Renal cortex interstitium (tissue), 11 donors: ENCODE measurements at regions not wholly inside any gene's neighbourhood (a gene's known extent, or its start where the extent isn't known, plus 50 kb on each side); places are given as distances from the start of the nearest gene placed in this dataset.

Source experiments
- DNase-seq, 11 donors: peaks; one replicate each; pipeline ENCODE4 v3.0.0-alpha.2; 2013; ENCODE audit warnings: low read depth in 9 of 11, low spot score in 4 of 11; ENCODE audit errors: extremely low read depth in 1 of 11

- no peak for DNase-seq
Observed at GRCh38 chr11:114758627-114759026, 80.3 kb downstream of the NXPE2 start.

DNA sequence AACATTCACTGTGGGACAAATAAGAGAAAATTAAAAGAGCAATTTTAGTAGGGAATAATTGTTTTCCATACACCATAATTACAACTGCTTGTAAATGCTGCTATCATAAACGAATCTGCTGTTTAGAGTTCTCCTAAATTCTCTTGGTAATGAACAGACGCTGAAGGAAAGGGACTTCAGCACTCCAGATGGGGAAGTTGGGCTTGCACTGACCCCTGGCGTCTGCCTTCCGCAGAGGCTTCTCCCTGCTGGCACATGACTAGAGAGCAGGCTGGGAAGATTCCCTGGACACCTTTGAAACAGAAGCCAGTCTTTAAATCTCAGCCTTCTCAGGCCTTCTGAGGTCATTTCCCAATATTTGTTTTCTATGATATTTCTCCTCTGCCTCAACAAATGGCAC is 84.1 kb downstream of the NXPE2 start:
- DNase-seq, result peak; percentile 37 to 68 (median 52)

DNA sequence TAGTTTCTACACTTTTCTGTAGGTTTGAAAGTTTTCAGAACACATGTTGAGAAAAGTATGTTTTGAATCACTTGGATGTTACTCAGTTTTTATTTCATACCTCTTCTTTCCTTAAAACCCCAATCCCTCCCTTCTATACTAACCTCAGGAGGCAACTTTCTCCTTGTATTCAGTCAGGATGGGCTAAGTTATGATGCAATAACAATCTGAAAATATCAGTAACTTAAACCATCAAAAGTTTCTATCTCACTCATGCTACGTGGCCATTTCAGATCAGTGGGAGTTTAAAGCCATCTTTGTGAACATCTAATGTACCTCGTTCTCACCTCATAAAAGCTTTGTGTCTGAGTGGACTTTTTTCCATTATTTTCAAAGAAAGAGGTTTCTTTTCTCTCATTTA is 86.2 kb downstream of the NXPE2 start:
- DNase-seq, result no peak

- DNase-seq, result no peak
Observed at GRCh38 chr11:114771172-114771571, 92.8 kb downstream of the NXPE2 start.

GRCh38 chr11:114773541-114774338 is 95.4 kb downstream of the NXPE2 start:
- no peak for DNase-seq

GRCh38 chr11:114774599-114775361 is 96.5 kb downstream of the NXPE2 start:
- peak; percentile 59 to 84 (median 71) for DNase-seq

GRCh38 chr11:114775875-114776621 is 97.7 kb downstream of the NXPE2 start:
- DNase-seq, result no peak

DNA sequence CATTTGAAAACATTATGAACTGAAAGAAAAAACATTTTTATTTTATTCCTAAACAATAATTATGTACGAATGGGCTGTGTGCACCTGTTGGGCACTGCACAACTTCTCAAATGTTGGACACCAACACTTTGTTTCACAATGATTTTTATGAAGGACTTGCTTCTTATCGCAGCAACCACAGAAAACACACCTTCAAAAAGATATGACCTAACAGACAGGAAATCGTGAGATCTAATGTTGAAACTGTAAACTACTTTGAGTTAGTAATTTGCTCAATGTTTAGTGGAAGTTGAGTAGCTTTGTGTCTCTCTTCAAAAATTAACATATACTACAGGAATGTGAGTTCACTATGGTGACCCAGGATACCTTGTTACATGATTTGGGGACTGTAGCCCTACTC is 98.6 kb downstream of the NXPE2 start:
- DNase-seq, result no peak

- no peak for DNase-seq
Observed at GRCh38 chr11:114779189-114779588, 100.9 kb downstream of the NXPE2 start.

DNA sequence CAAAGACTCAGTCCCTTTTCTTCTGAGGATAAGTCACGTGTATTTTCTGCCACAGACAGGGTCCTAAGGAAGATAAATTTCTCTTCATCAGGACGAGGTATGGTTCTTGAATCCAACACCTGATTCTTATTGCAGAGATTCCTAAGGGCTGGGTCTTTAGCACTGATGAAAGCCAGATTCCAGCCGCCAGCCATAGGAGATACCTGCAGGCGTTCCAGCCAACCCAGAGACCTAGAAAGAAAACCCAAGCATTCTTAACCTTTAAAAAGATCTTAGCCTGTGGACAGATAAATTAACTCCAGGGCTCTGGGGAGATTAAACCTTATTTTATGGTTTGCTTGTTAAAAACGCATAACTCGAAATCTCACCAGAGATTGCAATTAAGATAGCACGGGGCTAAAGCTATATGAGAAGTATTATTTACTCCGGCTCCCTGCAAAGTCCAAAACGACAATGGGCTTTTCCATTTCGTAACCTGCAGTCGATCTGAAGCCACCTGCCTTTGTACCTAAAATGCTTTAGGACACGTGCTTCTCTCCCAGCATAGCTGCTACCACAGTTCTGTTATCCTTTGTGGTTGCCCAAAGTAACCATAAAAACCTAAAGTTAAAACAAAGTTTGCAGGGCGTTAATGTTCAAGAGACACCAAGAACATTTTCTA is 104.5 kb downstream of the NXPE2 start:
- DNase-seq, result no peak

- DNase-seq, result no peak
Observed at GRCh38 chr11:114783805-114784204, 105.5 kb downstream of the NXPE2 start.

DNA sequence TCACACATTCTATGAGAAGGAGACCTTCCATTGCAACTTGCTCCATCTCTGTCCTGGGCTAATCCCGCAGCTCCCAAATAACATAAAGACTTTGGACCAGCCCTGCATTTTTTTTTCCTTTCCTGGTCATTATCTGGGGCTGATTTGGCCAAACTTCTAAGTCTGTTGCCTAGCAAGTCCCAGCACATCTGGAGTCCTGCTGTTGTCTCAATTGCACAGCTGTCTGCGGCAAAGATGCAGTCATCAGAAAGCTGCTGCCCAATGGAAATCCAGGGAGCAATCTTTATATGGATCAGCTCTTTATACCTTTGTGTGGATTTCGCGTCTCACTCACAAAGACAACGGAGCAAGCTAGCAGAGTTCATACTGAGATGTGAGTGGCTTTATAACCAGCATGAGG is 105.9 kb downstream of the NXPE2 start:
- DNase-seq, result no peak

GRCh38 chr11:114784891-114785290 is 106.6 kb downstream of the NXPE2 start:
- no peak for DNase-seq

GRCh38 chr11:114785820-114786219 is 107.5 kb downstream of the NXPE2 start:
- no peak for DNase-seq

DNA sequence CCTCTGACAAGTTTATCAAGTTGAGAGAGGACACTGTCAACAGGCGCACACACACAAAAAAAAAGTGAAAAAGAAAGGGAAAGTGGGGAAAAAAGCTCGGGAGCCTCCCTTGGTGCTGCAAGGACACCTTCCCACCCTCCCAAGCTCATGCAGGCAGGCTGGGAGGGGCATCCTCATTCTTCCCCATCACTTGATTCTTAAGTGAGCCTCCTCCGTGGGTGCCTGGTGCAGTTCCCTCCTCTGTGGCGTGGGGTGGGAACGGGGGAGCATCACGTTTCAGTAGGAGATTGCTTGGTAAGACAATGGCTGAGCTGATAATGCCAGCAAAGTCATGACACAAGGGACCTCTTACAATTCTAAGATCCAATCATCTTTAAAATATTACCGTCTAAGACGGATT is 108.8 kb downstream of the NXPE2 start:
- no peak for DNase-seq

DNA sequence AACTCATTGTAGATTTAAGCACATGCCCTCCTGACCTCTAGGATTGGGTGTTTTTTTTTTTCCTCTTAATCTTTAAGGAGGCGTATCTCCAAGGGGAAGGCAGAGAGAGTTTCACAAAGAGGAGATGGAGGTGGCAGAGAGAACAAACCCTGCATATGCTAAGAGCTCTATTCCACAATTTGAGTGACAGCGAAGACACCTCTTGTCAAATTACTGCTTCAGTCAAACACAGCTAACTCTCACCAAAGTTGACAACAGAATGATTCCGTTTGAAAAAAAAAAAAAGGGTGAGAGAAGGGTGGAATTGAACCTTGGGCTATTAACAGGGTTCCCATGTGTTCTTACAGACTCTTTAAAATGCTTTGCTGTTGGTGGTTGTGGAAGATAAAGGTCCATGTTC is 112.6 kb downstream of the NXPE2 start:
- DNase-seq, result no peak

DNA sequence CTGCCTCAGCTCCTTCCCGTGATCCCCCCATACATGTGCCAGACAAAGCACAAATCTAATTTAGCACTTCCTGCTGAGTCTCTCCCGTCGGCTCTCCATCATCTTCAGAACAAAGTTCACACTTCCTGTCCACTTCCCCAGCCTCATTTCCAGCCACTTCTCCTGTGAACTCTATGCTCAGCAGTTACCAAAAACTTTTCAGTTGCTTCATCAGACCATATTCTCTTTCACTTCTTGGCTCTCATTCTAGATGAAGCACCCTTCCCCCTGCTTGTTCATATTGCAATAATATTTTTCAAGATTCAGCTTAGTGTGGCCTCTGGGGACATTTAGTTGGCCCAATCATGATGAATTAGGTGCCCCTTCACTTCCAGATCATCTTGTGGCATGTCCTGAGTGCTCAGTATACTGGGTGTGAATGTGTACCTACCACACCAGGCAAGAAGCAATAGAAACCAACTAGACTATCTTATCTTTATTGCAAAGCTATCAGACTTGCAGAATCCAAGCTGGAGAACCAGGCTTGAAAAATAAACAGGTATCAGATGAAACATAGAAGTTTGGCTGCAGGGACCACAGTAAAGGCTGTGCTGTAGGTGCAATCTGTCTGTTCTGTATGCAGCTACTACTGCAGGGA is 115.8 kb downstream of the NXPE2 start:
- no peak for DNase-seq

DNA sequence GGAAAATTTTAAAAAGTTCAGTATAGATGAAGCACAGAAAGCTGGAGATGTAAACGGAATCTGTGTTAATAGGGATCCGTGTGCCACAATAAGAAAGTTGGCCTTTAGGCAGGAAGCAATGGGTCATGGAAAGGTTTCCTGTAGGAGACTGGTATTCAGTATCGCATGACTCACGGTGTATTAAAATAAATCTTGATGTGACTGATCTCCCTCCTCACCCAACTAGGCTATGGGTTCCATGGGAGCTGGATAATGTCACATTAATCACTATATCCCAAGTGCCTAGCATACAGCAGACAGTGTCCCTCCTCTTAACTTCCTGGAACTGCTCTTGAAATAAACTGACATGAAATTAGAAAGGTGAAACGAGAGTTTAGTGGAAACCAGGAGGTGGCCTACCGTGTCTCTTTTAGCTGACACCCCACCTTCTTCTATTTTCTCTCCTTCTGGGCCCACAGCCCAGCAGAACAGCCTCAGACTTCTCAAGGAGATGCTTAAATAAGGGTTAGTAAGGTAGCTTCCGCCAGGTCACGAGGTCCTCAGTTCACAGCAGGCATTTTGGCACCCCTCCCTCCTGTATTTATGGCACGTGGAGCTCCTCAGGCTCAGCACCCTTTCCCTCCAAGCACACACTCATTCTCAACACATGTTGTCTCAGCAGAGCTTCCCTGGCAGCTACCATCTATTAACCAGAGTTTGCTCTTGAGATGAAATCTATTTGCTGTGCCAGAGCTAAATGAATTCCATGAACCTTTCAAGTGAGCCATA is 118.8 kb downstream of the NXPE2 start:
- DNase-seq, result no peak
